Activated CD8-positive, alpha-beta memory T cell treated with anti-CD3 and anti-CD28 coated beads, Interleukin-2, amount 50 U/mL, for 48 hours (primary cell): ENCODE measurements at regions not wholly inside any gene's neighbourhood (a gene's known extent, or its start where the extent isn't known, plus 50 kb on each side); places are given as distances from the start of the nearest gene placed in this dataset.
"Not testable (repeated sequence)": the region's sequence is repeated elsewhere in the genome, so short reads cannot be mapped to it uniquely, and the experiment has no call there.

Source experiments
- DNase-seq: peaks from one replicate; pipeline ENCODE4 v3.0.0-alpha.2; 2020

DNA sequence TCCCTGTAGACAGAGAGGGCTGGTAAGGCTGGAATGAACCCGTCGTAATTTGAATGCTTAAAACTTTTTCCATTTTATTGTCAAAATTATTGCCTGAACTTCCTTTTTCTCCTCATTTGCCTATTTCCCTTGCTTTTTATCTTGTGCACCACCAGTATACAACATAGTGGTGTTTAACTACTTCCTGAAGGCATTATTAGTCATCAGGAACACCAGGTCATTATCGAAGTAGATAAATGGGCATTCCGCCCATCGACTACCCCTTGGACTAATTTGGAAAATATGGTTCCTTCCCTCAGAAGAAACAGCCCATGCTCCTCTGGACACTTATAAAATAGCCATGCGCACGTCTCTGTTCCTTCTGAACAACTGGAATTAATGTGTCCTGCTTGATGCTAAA is 232.1 kb downstream of the TM9SF2 start:
- no peak for DNase-seq

DNA sequence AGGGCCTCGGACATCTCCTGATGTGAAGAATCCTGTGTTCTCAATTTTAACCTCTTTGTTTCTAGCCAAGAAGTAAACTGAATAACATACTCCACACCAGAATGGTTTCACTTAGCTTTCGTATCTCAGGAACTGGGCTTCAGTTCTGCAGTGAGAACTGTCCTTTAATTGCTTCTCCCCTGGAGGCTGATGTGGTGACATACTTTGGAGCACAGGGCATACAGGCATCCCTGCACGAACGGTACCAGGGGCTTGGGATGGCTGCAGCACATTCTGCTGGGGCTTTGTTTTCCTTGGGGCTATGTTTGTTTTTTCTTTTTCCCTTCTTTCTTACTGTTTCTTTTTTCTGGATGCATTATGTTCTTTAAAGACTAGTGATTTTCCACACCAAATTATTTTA is 230.5 kb downstream of the TM9SF2 start:
- no peak for DNase-seq

- no peak for DNase-seq
Observed at GRCh38 chr13:99730403-99730802, 229.1 kb downstream of the TM9SF2 start.

DNA sequence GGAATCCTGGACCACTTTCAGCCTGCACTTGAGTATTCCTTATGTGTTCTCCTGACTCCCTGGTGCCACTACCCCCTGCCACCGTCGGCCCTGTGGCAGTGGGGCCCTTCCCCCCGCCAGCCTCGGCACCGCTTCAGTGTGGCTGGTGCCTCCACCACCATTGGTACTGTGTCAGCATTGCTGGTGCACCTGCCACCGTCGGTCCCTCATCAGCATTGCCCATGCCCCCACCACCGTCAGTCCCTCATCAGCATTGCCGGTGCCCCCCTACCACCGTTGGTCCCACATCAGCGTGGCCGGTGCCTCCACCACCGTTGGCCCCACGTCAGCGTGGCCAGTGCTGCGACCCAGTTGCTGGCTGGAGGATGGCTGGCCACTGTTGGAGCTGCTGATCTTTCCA is 228.5 kb downstream of the TM9SF2 start:
- no peak for DNase-seq

DNA sequence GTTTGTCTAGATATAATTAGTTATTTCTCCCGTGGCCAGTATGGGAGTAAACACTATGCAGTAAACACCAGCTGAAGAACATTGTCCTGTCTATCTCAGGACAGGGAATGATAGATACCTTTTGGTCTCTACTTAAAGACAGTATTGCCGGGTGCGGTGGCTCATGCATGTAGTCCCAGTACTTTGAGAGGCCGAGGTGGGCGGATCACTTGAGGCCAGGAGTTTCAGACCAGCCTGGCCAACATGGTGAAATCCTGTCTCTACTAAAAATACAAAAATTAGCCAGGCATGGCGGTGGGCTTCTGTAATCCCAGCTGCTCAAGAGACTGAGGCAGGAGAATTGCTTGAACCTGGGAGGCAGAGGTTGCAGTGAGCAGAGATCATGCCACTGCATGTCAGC is 226.4 kb downstream of the TM9SF2 start:
- DNase-seq, result not testable (repeated sequence)

DNA sequence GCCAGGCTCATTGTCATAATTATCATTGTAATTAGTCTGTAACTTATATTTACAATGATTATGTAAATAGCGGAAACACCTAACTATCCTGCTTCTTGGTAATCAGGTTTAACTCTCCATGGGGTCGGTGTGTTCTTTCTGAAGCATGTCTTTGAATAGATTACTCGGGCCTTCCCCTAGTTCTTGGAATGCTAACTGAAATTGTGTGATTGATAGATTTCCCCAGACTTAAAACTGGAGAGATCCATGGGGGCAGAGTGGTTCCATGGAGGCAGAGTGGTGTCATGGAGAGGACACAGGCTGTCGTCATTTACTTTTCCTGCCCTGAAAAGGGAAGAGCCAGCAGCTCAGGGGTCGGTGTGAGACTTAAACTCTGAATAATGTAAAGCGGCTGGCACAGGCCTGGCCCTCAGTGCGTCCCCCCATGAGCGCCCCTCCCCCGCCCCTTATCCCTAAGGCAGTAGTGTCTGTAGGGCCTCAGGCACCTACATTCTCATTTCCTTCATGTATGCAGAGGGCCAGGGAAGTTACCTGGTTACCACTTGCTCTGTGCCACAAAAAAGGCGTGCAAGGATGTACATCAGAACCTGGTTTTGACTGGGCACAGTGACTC is 225.1 kb downstream of the TM9SF2 start:
- DNase-seq, result no peak

DNA sequence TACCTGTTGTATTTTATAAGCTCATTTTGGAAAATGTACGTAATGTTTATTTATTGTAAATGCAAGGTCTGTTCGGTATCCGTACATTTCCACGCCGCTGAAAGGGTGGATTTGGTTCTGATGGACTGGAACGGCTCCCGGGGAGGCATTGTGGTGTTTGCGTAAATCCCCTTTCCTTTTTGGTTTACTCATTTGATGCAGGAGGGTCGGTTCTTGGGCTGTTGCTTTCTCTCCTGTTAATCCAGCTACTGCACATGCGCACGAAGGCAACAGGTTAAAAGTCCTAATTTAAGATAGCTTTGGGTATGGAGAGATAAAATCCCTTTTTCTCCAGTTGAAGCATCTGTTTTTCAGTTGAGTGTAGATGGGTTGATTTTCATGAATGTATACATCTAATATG is 224.4 kb downstream of the TM9SF2 start:
- DNase-seq, result no peak

DNA sequence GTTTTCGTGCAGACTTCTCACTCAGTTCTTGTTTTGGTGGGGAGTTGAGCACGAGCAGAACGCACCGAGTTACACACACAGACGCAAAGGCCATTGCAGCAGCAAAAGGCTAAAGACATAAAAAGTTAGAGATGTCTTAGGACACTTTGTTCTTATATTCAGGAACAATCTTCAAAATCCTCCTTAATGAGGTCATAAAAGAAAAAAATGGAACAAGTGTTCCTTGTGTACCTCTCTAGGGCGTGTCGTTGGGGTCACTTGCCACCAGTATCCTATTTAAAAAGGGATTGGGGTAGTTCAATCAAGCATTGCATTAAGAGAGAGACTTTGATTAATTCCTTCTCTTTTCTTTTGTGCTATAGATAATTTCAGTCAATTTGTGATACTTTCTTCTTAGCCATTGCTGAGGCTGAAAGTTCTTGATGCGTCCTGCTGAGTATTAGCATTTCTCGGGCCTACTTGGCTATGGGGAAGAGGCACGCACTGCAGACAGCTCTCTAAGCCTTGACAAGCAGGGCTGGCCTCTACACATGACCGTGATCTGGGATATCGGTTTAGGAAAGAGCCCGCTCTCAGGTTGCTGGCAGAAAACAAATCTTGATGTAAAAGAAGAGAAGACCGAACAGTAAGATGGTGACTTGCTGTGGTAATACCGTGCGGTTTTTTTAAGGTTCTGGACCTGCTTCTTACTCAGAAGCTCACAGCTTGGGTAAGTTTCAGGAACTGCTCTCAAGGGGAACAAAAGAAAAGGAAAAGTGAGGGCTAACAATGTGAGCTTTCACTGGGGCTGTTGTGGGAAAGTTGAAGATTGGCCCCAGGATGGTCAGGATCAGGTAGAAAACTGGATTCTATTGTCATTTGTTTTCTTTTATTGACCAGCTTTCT is 223.6 kb downstream of the TM9SF2 start:
- no peak for DNase-seq

- DNase-seq, result no peak
Observed at GRCh38 chr13:99723878-99724277, 222.6 kb downstream of the TM9SF2 start.

- DNase-seq, result no peak
Observed at GRCh38 chr13:99722931-99723330, 221.7 kb downstream of the TM9SF2 start.

- DNase-seq, result no peak
Observed at GRCh38 chr13:99722338-99722818, 221.1 kb downstream of the TM9SF2 start.

DNA sequence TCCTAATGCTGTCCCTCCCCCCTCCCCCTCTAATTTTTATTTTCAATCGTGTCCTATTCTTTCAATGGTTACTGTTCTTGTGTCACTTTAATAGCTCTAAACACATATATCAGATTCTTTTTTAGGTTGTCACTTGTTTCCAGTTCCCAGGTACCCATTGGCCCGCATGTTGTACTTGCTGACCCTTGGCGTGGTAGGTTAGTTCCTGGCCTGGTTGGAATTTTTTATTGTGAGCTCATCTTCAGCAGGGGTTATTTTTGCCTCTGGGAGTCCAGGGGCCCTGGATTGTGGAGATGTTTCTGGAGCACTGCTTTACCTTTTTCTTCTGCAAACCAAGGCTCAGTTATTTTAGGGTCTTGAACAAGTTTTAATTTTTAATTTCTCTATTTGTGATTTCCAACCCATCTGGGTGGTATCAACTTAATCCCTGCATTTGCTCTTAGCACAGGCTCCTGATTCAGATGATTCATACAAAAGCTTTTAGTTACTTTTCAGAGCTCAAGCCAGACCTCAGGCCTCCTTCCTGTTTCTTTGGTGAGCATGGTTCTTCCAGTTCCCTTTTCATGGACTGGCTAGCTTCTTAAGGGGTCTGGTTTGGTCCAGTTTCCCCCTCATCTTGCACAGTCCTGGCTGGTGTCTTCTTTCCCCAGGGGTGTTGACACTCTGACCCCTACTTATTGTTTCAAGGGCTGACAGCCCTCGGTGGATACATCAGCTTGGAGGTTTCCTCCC is 220.5 kb downstream of the TM9SF2 start:
- DNase-seq, result no peak

- DNase-seq, result no peak
Observed at GRCh38 chr13:99717959-99718674, 216.8 kb downstream of the TM9SF2 start.

GRCh38 chr13:99709134-99709533 is 207.9 kb downstream of the TM9SF2 start:
- no peak for DNase-seq

- DNase-seq, result no peak
Observed at GRCh38 chr13:99704390-99704789, 203.1 kb downstream of the TM9SF2 start.

DNA sequence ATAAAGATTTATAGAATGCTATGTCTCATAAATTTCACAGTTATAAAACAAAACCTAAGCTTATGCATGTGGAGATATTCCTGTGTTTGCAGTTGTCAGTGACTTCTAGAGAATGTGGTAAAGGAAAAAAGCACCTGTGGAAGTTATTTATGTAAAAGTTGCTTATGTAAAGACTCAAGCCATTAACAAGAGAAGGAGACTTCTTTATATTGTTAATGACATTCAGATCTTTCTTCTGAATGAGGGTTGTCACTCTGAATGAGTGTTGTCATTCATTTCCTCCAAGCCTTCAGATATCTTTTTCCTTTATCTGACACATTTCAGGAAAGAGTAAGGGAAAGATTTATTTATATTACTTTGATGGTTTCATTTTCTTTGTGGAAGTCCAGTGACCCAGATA is 202.6 kb downstream of the TM9SF2 start:
- DNase-seq, result no peak

GRCh38 chr13:99702687-99703319 is 201.5 kb downstream of the TM9SF2 start:
- no peak for DNase-seq

DNA sequence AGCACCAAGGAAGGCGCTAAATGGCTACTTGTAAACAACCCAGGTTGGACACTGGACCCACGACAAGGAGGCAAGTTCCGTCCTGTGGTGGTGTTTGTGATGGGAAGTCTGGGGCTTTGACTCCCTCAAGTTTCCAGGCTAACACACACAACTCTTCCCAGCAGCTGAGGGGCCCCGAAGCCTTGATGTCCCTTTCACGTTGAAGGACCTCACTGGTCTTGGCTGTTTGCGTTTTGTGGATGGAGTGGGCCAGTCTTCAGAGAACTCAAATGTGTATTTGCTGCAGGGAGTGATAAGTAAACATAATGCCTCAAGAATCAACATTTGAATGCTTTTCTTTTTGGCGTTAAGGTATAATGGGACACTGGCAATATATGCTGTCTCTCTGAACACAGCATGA is 199.2 kb downstream of the TM9SF2 start:
- no peak for DNase-seq

DNA sequence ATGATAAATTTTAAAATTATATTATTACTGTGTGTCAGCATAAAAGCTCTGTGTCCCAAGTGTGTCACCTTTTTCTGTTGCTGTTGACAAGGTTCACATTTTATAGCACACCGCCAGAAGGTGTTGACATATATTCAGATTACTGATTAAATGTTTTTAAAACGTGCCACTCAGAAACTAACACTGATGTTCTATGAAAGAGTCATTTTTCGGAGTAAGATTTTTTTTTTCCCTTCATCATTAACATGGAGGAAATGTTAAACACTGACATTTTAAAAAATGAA is 197.5 kb downstream of the TM9SF2 start:
- DNase-seq, result no peak

- DNase-seq, result no peak
Observed at GRCh38 chr13:99698010-99698815, 196.9 kb downstream of the TM9SF2 start.

GRCh38 chr13:99695857-99696256 is 194.6 kb downstream of the TM9SF2 start:
- DNase-seq, result no peak
